ENCODE measurements at regions not wholly inside any gene's neighbourhood (a gene's known extent, or its start where the extent isn't known, plus 50 kb on each side); places are given as distances from the start of the nearest gene placed in this dataset.
A peak's percentile ranks its signal among the peaks of the same experiment; 100 is the strongest.
"Not testable (repeated sequence)": the region's sequence is repeated elsewhere in the genome, so short reads cannot be mapped to it uniquely, and the experiment has no call there.

GRCh38 chr3:165716592-165716991 lies 120.6 kb downstream of the BCHE start:
- DNase-seq: no peak
- no peaks in the 10 kb centered on the region for H3K4me1 Mint-ChIP-seq
- peaks cover 0 to 5% (median 2%) of the 10 kb centered on the region in 7 donors for H3K9me3 Mint-ChIP-seq
- no peaks in the 10 kb centered on the region for H3K36me3 Mint-ChIP-seq
- no peaks in the 10 kb centered on the region for H3K27me3 Mint-ChIP-seq
- H3K27ac Mint-ChIP-seq: no peak overlapping the region
- no peak for ATAC-seq (ENCODE audit: low read depth in 2 of 2)
- no peak overlapping the region for H3K4me3 Mint-ChIP-seq

- no peak for ATAC-seq (ENCODE audit: low read depth in 2 of 2)
- no peak overlapping the region for H3K4me3 Mint-ChIP-seq
- H3K9me3 Mint-ChIP-seq: peaks cover 0 to 5% (median 2%) of the 10 kb centered on the region in 7 donors
- no peaks in the 10 kb centered on the region for H3K27me3 Mint-ChIP-seq
- no peaks in the 10 kb centered on the region for H3K36me3 Mint-ChIP-seq
- no peak for DNase-seq
- H3K4me1 Mint-ChIP-seq: no peaks in the 10 kb centered on the region
- H3K27ac Mint-ChIP-seq: no peak overlapping the region
Measured at GRCh38 chr3:165713479-165713878, 123.7 kb downstream of the BCHE start.

GRCh38 chr3:165712382-165712781 lies 124.8 kb downstream of the BCHE start:
- Mint-ChIP-seq H3K4me1 (no peaks in the 10 kb centered on the region), H3K9me3 (peaks cover 0 to 5% (median 2%) of the 10 kb centered on the region in 7 donors), H3K36me3 (no peaks in the 10 kb centered on the region), H3K27ac (peak overlapping the region in 1 of 6 donors; percentile 54), H3K27me3 (no peaks in the 10 kb centered on the region), H3K4me3 (no peak overlapping the region)
- no peak for ATAC-seq (ENCODE audit: low read depth in 2 of 2)
- no peak for DNase-seq

GRCh38 chr3:165697910-165698309 lies 139.3 kb downstream of the BCHE start:
- Mint-ChIP-seq H3K4me1 (no peaks in the 10 kb centered on the region), H3K36me3 (no peaks in the 10 kb centered on the region), H3K9me3 (peaks cover 0 to 11% (median 4%) of the 10 kb centered on the region in 7 donors), H3K27ac (no peak overlapping the region), H3K27me3 (no peaks in the 10 kb centered on the region), H3K4me3 (no peak overlapping the region)
- DNase-seq (no peak), ATAC-seq (ENCODE audit: low read depth in 2 of 2) (no peak)

GRCh38 chr3:165696496-165696895 lies 140.7 kb downstream of the BCHE start:
- H3K4me1 Mint-ChIP-seq: peaks cover 0 to 2% (median 0%) of the 10 kb centered on the region in 3 donors
- H3K27me3 Mint-ChIP-seq: no peaks in the 10 kb centered on the region
- DNase-seq (no peak), ATAC-seq (ENCODE audit: low read depth in 2 of 2) (no peak)
- no peaks in the 10 kb centered on the region for H3K36me3 Mint-ChIP-seq
- no peak overlapping the region for H3K4me3 Mint-ChIP-seq
- H3K9me3 Mint-ChIP-seq: peaks cover 0 to 19% (median 12%) of the 10 kb centered on the region in 7 donors
- peak overlapping the region in 1 of 6 donors; percentile 9 for H3K27ac Mint-ChIP-seq

- Mint-ChIP-seq H3K4me3 (no peak overlapping the region), H3K9me3 (peaks cover 0 to 3% (median 0%) of the 10 kb centered on the region in 7 donors), H3K27me3 (no peaks in the 10 kb centered on the region), H3K36me3 (no peaks in the 10 kb centered on the region), H3K4me1 (no peaks in the 10 kb centered on the region), H3K27ac (no peak overlapping the region)
- DNase-seq (no peak), ATAC-seq (ENCODE audit: low read depth in 2 of 2) (no peak)
Measured at GRCh38 chr3:165683947-165684346, 153.3 kb downstream of the BCHE start.

GRCh38 chr3:165682734-165683133 lies 154.5 kb downstream of the BCHE start:
- ATAC-seq (ENCODE audit: low read depth in 2 of 2): no peak
- Mint-ChIP-seq H3K27ac (no peak overlapping the region), H3K9me3 (peaks cover 0 to 4% (median 1%) of the 10 kb centered on the region in 7 donors), H3K4me3 (no peak overlapping the region), H3K4me1 (no peaks in the 10 kb centered on the region), H3K36me3 (no peaks in the 10 kb centered on the region), H3K27me3 (no peaks in the 10 kb centered on the region)
- no peak for DNase-seq

GRCh38 chr3:165669967-165670366 lies 167.3 kb downstream of the BCHE start:
- H3K36me3 Mint-ChIP-seq: no peaks in the 10 kb centered on the region
- no peak overlapping the region for H3K27ac Mint-ChIP-seq
- no peak for DNase-seq
- H3K4me3 Mint-ChIP-seq: no peak overlapping the region
- H3K9me3 Mint-ChIP-seq: peaks cover 0 to 9% (median 5%) of the 10 kb centered on the region in 7 donors
- H3K27me3 Mint-ChIP-seq: no peaks in the 10 kb centered on the region
- no peaks in the 10 kb centered on the region for H3K4me1 Mint-ChIP-seq
- ATAC-seq (ENCODE audit: low read depth in 2 of 2): no peak

- no peak overlapping the region for H3K27ac Mint-ChIP-seq
- no peak for DNase-seq
- peaks cover 0 to 4% (median 2%) of the 10 kb centered on the region in 7 donors for H3K9me3 Mint-ChIP-seq
- H3K36me3 Mint-ChIP-seq: no peaks in the 10 kb centered on the region
- no peaks in the 10 kb centered on the region for H3K27me3 Mint-ChIP-seq
- H3K4me3 Mint-ChIP-seq: no peak overlapping the region
- no peaks in the 10 kb centered on the region for H3K4me1 Mint-ChIP-seq
- ATAC-seq (ENCODE audit: low read depth in 2 of 2): no peak
Measured at GRCh38 chr3:165669504-165669903, 167.7 kb downstream of the BCHE start.

GRCh38 chr3:165667676-165668075 lies 169.5 kb downstream of the BCHE start:
- H3K27ac Mint-ChIP-seq: no peak overlapping the region
- H3K36me3 Mint-ChIP-seq: no peaks in the 10 kb centered on the region
- no peak overlapping the region for H3K4me3 Mint-ChIP-seq
- no peaks in the 10 kb centered on the region for H3K27me3 Mint-ChIP-seq
- DNase-seq (no peak), ATAC-seq (ENCODE audit: low read depth in 2 of 2) (no peak)
- H3K9me3 Mint-ChIP-seq: peaks cover 0 to 4% (median 0%) of the 10 kb centered on the region in 7 donors
- no peaks in the 10 kb centered on the region for H3K4me1 Mint-ChIP-seq

GRCh38 chr3:165658027-165658426 lies 179.2 kb downstream of the BCHE start:
- Mint-ChIP-seq H3K36me3 (no peaks in the 10 kb centered on the region), H3K27me3 (no peaks in the 10 kb centered on the region), H3K4me3 (no peak overlapping the region), H3K27ac (no peak overlapping the region), H3K9me3 (peaks cover 0 to 5% (median 2%) of the 10 kb centered on the region in 7 donors), H3K4me1 (no peaks in the 10 kb centered on the region)
- ATAC-seq (ENCODE audit: low read depth in 2 of 2) (no peak), DNase-seq (no peak)

GRCh38 chr3:165653130-165653778 lies 184.0 kb downstream of the BCHE start:
- Mint-ChIP-seq H3K27me3 (no peaks in the 10 kb centered on the region), H3K9me3 (peaks cover 0 to 7% (median 0%) of the 10 kb centered on the region in 7 donors), H3K36me3 (no peaks in the 10 kb centered on the region), H3K4me3 (no peak overlapping the region), H3K4me1 (no peaks in the 10 kb centered on the region), H3K27ac (no peak overlapping the region)
- DNase-seq (no peak), ATAC-seq (ENCODE audit: low read depth in 2 of 2) (no peak)

- not testable (repeated sequence) for H3K27ac Mint-ChIP-seq; DNase-seq; H3K27me3 Mint-ChIP-seq; H3K36me3 Mint-ChIP-seq; ATAC-seq (ENCODE audit: low read depth in 2 of 2); H3K4me3 Mint-ChIP-seq; H3K4me1 Mint-ChIP-seq; H3K9me3 Mint-ChIP-seq
Measured at GRCh38 chr3:165649282-165649681, 187.9 kb downstream of the BCHE start.

- H3K4me3 Mint-ChIP-seq: no peak overlapping the region
- no peaks in the 10 kb centered on the region for H3K36me3 Mint-ChIP-seq
- DNase-seq: no peak
- peaks cover 0 to 9% (median 3%) of the 10 kb centered on the region in 7 donors for H3K9me3 Mint-ChIP-seq
- no peaks in the 10 kb centered on the region for H3K4me1 Mint-ChIP-seq
- no peak overlapping the region for H3K27ac Mint-ChIP-seq
- no peak for ATAC-seq (ENCODE audit: low read depth in 2 of 2)
- H3K27me3 Mint-ChIP-seq: no peaks in the 10 kb centered on the region
Measured at GRCh38 chr3:165645191-165645590, 192.0 kb downstream of the BCHE start.

GRCh38 chr3:165644331-165644730 lies 192.9 kb downstream of the BCHE start:
- Mint-ChIP-seq H3K4me3 (no peak overlapping the region), H3K27me3 (no peaks in the 10 kb centered on the region), H3K27ac (no peak overlapping the region), H3K4me1 (no peaks in the 10 kb centered on the region), H3K36me3 (no peaks in the 10 kb centered on the region), H3K9me3 (peaks cover 0 to 9% (median 3%) of the 10 kb centered on the region in 7 donors)
- DNase-seq (no peak), ATAC-seq (ENCODE audit: low read depth in 2 of 2) (no peak)
